ENCODE measurements at regions not wholly inside any gene's neighbourhood (a gene's known extent, or its start where the extent isn't known, plus 50 kb on each side); places are given as distances from the start of the nearest gene placed in this dataset.

DNA sequence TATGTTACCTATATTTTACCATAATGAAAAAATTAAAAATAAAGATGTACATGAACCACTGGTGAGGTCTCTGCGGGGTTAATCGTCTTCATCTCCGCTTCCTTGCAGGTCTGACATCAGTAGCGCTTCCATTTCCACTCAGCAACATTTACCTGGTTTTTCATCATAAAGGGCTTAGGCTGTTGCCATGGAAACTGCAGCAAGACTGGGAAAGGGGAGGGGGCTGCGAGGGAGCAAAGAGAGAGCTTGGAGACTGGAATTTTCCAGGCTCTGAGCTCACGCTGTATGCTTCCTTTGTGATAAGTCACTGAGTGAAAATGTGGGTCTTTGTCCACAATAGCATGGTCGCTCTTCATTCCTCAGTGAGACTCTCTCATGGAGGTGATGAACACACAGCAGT, 136.6 kb upstream of the USP29 start:
- TF ChIP-seq, protein P1, sequence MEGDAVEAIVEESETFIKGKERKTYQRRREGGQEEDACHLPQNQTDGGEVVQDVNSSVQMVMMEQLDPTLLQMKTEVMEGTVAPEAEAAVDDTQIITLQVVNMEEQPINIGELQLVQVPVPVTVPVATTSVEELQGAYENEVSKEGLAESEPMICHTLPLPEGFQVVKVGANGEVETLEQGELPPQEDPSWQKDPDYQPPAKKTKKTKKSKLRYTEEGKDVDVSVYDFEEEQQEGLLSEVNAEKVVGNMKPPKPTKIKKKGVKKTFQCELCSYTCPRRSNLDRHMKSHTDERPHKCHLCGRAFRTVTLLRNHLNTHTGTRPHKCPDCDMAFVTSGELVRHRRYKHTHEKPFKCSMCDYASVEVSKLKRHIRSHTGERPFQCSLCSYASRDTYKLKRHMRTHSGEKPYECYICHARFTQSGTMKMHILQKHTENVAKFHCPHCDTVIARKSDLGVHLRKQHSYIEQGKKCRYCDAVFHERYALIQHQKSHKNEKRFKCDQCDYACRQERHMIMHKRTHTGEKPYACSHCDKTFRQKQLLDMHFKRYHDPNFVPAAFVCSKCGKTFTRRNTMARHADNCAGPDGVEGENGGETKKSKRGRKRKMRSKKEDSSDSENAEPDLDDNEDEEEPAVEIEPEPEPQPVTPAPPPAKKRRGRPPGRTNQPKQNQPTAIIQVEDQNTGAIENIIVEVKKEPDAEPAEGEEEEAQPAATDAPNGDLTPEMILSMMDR (IDR thresholded peaks at IDR 0.05; ENCODE audit: low read depth, low read length), result no peak
- TF ChIP-seq, protein P2, sequence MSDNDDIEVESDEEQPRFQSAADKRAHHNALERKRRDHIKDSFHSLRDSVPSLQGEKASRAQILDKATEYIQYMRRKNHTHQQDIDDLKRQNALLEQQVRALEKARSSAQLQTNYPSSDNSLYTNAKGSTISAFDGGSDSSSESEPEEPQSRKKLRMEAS (IDR thresholded peaks at IDR 0.05; ENCODE audit: low read depth, low read length), result no peak
- no peak for TF ChIP-seq POLR2A (IDR thresholded peaks at IDR 0.05; ENCODE audit: extremely low read depth, insufficient read length)
